PFSK-1 (cell line): ENCODE measurements at regions not wholly inside any gene's neighbourhood (a gene's known extent, or its start where the extent isn't known, plus 50 kb on each side); places are given as distances from the start of the nearest gene placed in this dataset.

Experiments
- FOXP2 ChIP-seq: optimal IDR thresholded peaks from 2 replicates; pipeline ENCODE3; 2011; ENCODE audit warnings: borderline replicate concordance, control low read depth, inconsistent platforms; ENCODE audit not compliant: insufficient read depth; ENCODE audit errors: extremely low read length, extremely low read depth
- POLR2AphosphoS5 ChIP-seq: IDR thresholded peaks from 2 replicates; pipeline ENCODE4 v1.6.1; 2012; ENCODE audit warnings: low read depth, mild to moderate bottlenecking, control low read depth, low read length, moderate library complexity
- REST ChIP-seq, 2 experiments: IDR thresholded peaks; 2 replicates each; pipeline versions ENCODE4 v1.6.1 to v1.8.0; 2011 to 2012; ENCODE audit warnings: low read depth in 2 of 2, low read length in 2 of 2, control low read depth in 1 of 2, inconsistent platforms in 1 of 2, mild to moderate bottlenecking in 1 of 2, moderate library complexity in 1 of 2; ENCODE audit not compliant: insufficient read depth in 1 of 2
- SIN3A ChIP-seq: IDR thresholded peaks from 2 replicates; pipeline ENCODE4 v1.6.1; 2012; ENCODE audit warnings: mild to moderate bottlenecking, low read length, moderate library complexity, borderline replicate concordance; ENCODE audit not compliant: insufficient read depth
- TAF1 ChIP-seq: IDR thresholded peaks from 2 replicates; pipeline ENCODE4 v1.6.1; 2012; ENCODE audit warnings: low read length, control low read depth, borderline replicate concordance; ENCODE audit not compliant: insufficient read depth

GRCh38 chr6:6397842-6398241 is 77.4 kb upstream of the F13A1 start:
- TF ChIP-seq SIN3A (no peak), FOXP2 (no peak), REST (IDR thresholded peaks at IDR 0.05; ENCODE audit: insufficient read depth in 1 of 2, low read depth in 2 of 2, low read length in 2 of 2) (no peak), TAF1 (no peak), POLR2AphosphoS5 (no peak)

- TF ChIP-seq REST (IDR thresholded peaks at IDR 0.05; ENCODE audit: insufficient read depth in 1 of 2, low read depth in 2 of 2, low read length in 2 of 2): no peak
- no peak for TF ChIP-seq SIN3A
- TF ChIP-seq FOXP2: no peak
- no peak for TF ChIP-seq POLR2AphosphoS5
- no peak for TF ChIP-seq TAF1
Measured at GRCh38 chr6:6399568-6399967, 79.1 kb upstream of the F13A1 start.

- TF ChIP-seq POLR2AphosphoS5: no peak
Measured at GRCh38 chr6:6401401-6401800, 80.9 kb upstream of the F13A1 start.

- TF ChIP-seq TAF1: no peak
- no peak for TF ChIP-seq REST (IDR thresholded peaks at IDR 0.05; ENCODE audit: insufficient read depth in 1 of 2, low read depth in 2 of 2, low read length in 2 of 2)
- no peak for TF ChIP-seq SIN3A
- TF ChIP-seq POLR2AphosphoS5: no peak
- no peak for TF ChIP-seq FOXP2
Measured at GRCh38 chr6:6402006-6402405, 81.5 kb upstream of the F13A1 start.

- TF ChIP-seq REST (IDR thresholded peaks at IDR 0.05; ENCODE audit: insufficient read depth in 1 of 2, low read depth in 2 of 2, low read length in 2 of 2) (no peak), POLR2AphosphoS5 (no peak), FOXP2 (no peak), TAF1 (no peak), SIN3A (no peak)
Measured at GRCh38 chr6:6402591-6402990, 82.1 kb upstream of the F13A1 start.

GRCh38 chr6:6405031-6405430 is 84.6 kb upstream of the F13A1 start:
- no peak for TF ChIP-seq TAF1
- no peak for TF ChIP-seq REST (IDR thresholded peaks at IDR 0.05; ENCODE audit: insufficient read depth in 1 of 2, low read depth in 2 of 2, low read length in 2 of 2)
- TF ChIP-seq SIN3A: no peak
- no peak for TF ChIP-seq POLR2AphosphoS5
- no peak for TF ChIP-seq FOXP2
